DOHH2 (cell line): ENCODE measurements at regions not wholly inside any gene's neighbourhood (a gene's known extent, or its start where the extent isn't known, plus 50 kb on each side); places are given as distances from the start of the nearest gene placed in this dataset.

ENCODE experiments used
- CTCF ChIP-seq: fragments of 200-600 bp; sonication (generic); IDR thresholded peaks from one replicate; pipeline ENCODE4 v1.5.1; 2014; ENCODE audit warnings: antibody characterized with exemption, mild to moderate bottlenecking, low read depth, low read length; ENCODE audit not compliant: poor library complexity, severe bottlenecking
- EZH2phosphoT487 ChIP-seq: fragments of 200-600 bp; sonication (generic); IDR thresholded peaks from 2 replicates; pipeline ENCODE4 v1.6.1; 2017; ENCODE audit warnings: borderline replicate concordance, mild to moderate bottlenecking, antibody characterized with exemption, low read length, moderate library complexity, mixed read lengths

- TF ChIP-seq CTCF (no peak), EZH2phosphoT487 (no peak)
Measured at GRCh38 chr13:73661687-73662425, 472.3 kb downstream of the KLF12 start.
